ENCODE measurements at regions not wholly inside any gene's neighbourhood (a gene's known extent, or its start where the extent isn't known, plus 50 kb on each side); places are given as distances from the start of the nearest gene placed in this dataset.

- DNase-seq = no peak
- Histone ChIP-seq H3K4me3 (no peak overlapping the region), H3K9me3 (no peaks in the 10 kb centered on the region), H3K36me3 (no peaks in the 10 kb centered on the region), H3K27me3 (no peaks in the 10 kb centered on the region), H3K27ac (no peak overlapping the region), H3K4me1 (no peaks in the 10 kb centered on the region)
- no peak for TF ChIP-seq CTCF (IDR thresholded peaks at IDR 0.05)
- TF ChIP-seq POLR2A (IDR thresholded peaks at IDR 0.05) = no peak
- intact Hi-C loops (cut with DNase I; ENCODE audit: low total_unique reads) = no loop called here
These were observed 137.0 kb downstream of the FOXA2 start for GRCh38 chr20:22447447-22447778.

- Histone ChIP-seq H3K27me3 (no peaks in the 10 kb centered on the region), H3K4me1 (no peaks in the 10 kb centered on the region), H3K27ac (no peak overlapping the region), H3K36me3 (no peaks in the 10 kb centered on the region), H3K9me3 (no peaks in the 10 kb centered on the region), H3K4me3 (no peak overlapping the region)
- DNase-seq = no peak
- TF ChIP-seq CTCF (IDR thresholded peaks at IDR 0.05) = no peak
- TF ChIP-seq POLR2A (IDR thresholded peaks at IDR 0.05) = no peak
- intact Hi-C loops (cut with DNase I; ENCODE audit: low total_unique reads) = no loop called here
These were observed 137.5 kb downstream of the FOXA2 start for GRCh38 chr20:22446613-22447446.

GRCh38 chr20:22442318-22442717 is 142.1 kb downstream of the FOXA2 start:
- intact Hi-C loops (cut with DNase I; ENCODE audit: low total_unique reads) = no loop called here
- DNase-seq = no peak
- no peak for TF ChIP-seq CTCF (IDR thresholded peaks at IDR 0.05)
- no peak for TF ChIP-seq POLR2A (IDR thresholded peaks at IDR 0.05)
- H3K4me3 ChIP-seq = no peak overlapping the region
- no peak overlapping the region for H3K27ac ChIP-seq
- H3K36me3 ChIP-seq = no peaks in the 10 kb centered on the region
- H3K4me1 ChIP-seq = no peaks in the 10 kb centered on the region
- H3K9me3 ChIP-seq = no peaks in the 10 kb centered on the region
- no peaks in the 10 kb centered on the region for H3K27me3 ChIP-seq

GRCh38 chr20:22438926-22439325 is 145.4 kb downstream of the FOXA2 start:
- DNase-seq = no peak
- H3K36me3 ChIP-seq = no peaks in the 10 kb centered on the region

More at GRCh38 chr20:22438926-22439325, 145.4 kb downstream of the FOXA2 start:
- Histone ChIP-seq H3K4me3 (no peak overlapping the region), H3K4me1 (no peaks in the 10 kb centered on the region), H3K9me3 (no peaks in the 10 kb centered on the region), H3K27ac (no peak overlapping the region), H3K27me3 (no peaks in the 10 kb centered on the region)
- no peak for TF ChIP-seq CTCF (IDR thresholded peaks at IDR 0.05)
- TF ChIP-seq POLR2A (IDR thresholded peaks at IDR 0.05) = no peak
- intact Hi-C loops (cut with DNase I; ENCODE audit: low total_unique reads) = no loop called here
